HL-60 (cell line): ENCODE measurements at regions not wholly inside any gene's neighbourhood (a gene's known extent, or its start where the extent isn't known, plus 50 kb on each side); places are given as distances from the start of the nearest gene placed in this dataset.
A peak's percentile ranks its signal among the peaks of the same experiment; 100 is the strongest.

ENCODE experiments used
- DNase-seq, 2 experiments: peaks; one replicate each; pipeline ENCODE4 v3.0.0-alpha.2; 2010 to 2020; ENCODE audit warnings: low read depth in 1 of 2, low spot score in 1 of 2
- H3K27ac ChIP-seq: fragments of 250-450 bp; sonication (Bioruptor Pico); replicated peaks from 2 replicates; pipeline ENCODE4 v1.5.1; 2020; ENCODE audit warnings: mild to moderate bottlenecking, moderate library complexity
- H3K27me3 ChIP-seq: fragments of 250-450 bp; sonication (Bioruptor Pico); 2 replicates; pipeline ENCODE4 v1.5.1; 2021; ENCODE audit warnings: mild to moderate bottlenecking, moderate library complexity; ENCODE audit not compliant: insufficient read depth, poor library complexity, severe bottlenecking
- H3K4me3 ChIP-seq: replicated peaks from 2 replicates; pipeline ENCODE4 v1.5.1; 2011; ENCODE audit warnings: mild to moderate bottlenecking, control low read depth, low read length; ENCODE audit not compliant: insufficient read depth
- GABPA ChIP-seq: IDR thresholded peaks from 2 replicates; pipeline ENCODE4 v1.6.1; 2012; ENCODE audit warnings: low read depth
- POLR2AphosphoS5 ChIP-seq: IDR thresholded peaks from 2 replicates; pipeline ENCODE4 v1.6.1; 2012; ENCODE audit warnings: low read depth
- SPI1 ChIP-seq: IDR thresholded peaks from 2 replicates; pipeline ENCODE4 v1.6.1; 2012; ENCODE audit warnings: low read depth, mild to moderate bottlenecking, borderline replicate concordance
- TF ChIP-seq, protein P1 (sequence below): IDR thresholded peaks from one replicate; pipeline ENCODE4 v1.5.1; 2011; ENCODE audit warnings: low read length, control low read depth, inconsistent platforms; ENCODE audit not compliant: insufficient read depth
- TF ChIP-seq, protein P2 (sequence below): IDR thresholded peaks from 2 replicates; pipeline ENCODE4 v1.6.1; 2012; ENCODE audit warnings: low read depth; ENCODE audit not compliant: insufficient replicate concordance

DNA sequence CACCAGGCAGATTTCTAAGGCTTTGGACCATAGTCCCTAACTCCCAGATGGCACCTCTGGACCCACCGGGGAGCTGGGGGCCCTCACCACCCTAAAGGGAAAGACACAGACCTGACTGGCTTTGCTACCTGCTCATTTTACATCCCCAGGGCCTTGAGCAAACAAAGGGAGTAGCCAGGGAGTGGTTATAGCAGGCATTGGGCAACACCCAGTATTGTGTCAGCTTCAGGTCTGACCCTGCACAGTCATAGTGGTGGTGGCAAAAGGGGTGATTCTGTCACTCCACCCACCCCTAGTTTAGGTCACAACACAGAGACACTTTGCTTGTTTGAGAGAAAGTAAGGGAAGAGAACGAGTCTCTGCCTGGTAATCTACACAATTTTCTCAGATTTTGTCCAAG is 352.5 kb downstream of the DIPK2A start:
- Histone ChIP-seq H3K4me3 (no peak overlapping the region), H3K27ac (no peak overlapping the region), H3K27me3 (no peaks in the 10 kb centered on the region)
- TF ChIP-seq SPI1, result no peak
- TF ChIP-seq, protein P1, sequence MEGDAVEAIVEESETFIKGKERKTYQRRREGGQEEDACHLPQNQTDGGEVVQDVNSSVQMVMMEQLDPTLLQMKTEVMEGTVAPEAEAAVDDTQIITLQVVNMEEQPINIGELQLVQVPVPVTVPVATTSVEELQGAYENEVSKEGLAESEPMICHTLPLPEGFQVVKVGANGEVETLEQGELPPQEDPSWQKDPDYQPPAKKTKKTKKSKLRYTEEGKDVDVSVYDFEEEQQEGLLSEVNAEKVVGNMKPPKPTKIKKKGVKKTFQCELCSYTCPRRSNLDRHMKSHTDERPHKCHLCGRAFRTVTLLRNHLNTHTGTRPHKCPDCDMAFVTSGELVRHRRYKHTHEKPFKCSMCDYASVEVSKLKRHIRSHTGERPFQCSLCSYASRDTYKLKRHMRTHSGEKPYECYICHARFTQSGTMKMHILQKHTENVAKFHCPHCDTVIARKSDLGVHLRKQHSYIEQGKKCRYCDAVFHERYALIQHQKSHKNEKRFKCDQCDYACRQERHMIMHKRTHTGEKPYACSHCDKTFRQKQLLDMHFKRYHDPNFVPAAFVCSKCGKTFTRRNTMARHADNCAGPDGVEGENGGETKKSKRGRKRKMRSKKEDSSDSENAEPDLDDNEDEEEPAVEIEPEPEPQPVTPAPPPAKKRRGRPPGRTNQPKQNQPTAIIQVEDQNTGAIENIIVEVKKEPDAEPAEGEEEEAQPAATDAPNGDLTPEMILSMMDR, result no peak
- TF ChIP-seq, protein P2, sequence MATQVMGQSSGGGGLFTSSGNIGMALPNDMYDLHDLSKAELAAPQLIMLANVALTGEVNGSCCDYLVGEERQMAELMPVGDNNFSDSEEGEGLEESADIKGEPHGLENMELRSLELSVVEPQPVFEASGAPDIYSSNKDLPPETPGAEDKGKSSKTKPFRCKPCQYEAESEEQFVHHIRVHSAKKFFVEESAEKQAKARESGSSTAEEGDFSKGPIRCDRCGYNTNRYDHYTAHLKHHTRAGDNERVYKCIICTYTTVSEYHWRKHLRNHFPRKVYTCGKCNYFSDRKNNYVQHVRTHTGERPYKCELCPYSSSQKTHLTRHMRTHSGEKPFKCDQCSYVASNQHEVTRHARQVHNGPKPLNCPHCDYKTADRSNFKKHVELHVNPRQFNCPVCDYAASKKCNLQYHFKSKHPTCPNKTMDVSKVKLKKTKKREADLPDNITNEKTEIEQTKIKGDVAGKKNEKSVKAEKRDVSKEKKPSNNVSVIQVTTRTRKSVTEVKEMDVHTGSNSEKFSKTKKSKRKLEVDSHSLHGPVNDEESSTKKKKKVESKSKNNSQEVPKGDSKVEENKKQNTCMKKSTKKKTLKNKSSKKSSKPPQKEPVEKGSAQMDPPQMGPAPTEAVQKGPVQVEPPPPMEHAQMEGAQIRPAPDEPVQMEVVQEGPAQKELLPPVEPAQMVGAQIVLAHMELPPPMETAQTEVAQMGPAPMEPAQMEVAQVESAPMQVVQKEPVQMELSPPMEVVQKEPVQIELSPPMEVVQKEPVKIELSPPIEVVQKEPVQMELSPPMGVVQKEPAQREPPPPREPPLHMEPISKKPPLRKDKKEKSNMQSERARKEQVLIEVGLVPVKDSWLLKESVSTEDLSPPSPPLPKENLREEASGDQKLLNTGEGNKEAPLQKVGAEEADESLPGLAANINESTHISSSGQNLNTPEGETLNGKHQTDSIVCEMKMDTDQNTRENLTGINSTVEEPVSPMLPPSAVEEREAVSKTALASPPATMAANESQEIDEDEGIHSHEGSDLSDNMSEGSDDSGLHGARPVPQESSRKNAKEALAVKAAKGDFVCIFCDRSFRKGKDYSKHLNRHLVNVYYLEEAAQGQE, result no peak
- no peak for TF ChIP-seq GABPA
- no peak for TF ChIP-seq POLR2AphosphoS5
- DNase-seq, result peak; percentile 10 to 79

DNA sequence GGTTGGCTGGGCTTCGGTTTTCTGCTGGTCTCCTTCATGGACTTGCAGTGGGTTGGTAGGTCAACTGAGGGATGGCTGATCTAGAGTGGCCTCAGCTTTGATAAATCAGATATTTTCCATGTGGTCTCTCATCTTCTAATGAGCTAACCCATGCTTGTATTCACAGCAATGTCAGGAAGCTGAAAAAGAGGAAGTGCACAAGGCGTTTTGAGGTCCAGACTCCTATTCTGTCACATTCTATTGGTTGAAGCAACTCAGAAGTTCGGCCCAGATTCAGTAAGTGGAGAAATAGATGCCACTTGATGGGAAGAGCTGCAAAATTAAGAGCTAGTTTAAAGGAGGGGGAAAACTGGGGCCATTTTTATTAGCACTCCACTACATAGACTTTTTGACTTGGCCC is 361.2 kb downstream of the DIPK2A start:
- H3K4me3 ChIP-seq, result no peak overlapping the region
- no peak overlapping the region for H3K27ac ChIP-seq
- TF ChIP-seq SPI1, result peak; percentile 98
- TF ChIP-seq, protein P2, result no peak
- peak in 1 of 2 experiments; percentile 30 for DNase-seq
- H3K27me3 ChIP-seq, result no peaks in the 10 kb centered on the region

DNA sequence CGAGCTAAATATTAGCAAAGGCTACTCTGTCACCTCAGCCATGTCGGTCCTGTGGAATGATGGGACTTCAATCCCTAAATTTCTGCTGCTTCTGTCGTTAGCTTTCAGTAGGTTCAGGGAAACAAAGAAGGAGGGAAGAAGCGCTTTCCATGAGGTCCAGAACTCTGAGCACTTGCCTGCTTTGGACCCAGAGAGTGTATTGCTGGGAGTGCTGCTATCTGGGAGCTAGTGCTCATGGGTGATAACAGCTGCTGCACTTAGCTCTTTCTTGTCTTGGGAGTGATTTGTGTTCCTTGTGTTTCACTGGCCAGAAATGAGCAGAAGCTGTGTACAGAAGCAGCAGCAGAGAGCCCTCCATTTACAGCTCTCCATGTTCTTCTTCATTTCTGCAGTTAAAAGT is 369.8 kb downstream of the DIPK2A start:
- DNase-seq, result no peak
- Histone ChIP-seq H3K27ac (no peak overlapping the region), H3K27me3 (no peaks in the 10 kb centered on the region), H3K4me3 (no peak overlapping the region)
- TF ChIP-seq, protein P2, result no peak
- TF ChIP-seq, protein P1, result no peak
- no peak for TF ChIP-seq GABPA

DNA sequence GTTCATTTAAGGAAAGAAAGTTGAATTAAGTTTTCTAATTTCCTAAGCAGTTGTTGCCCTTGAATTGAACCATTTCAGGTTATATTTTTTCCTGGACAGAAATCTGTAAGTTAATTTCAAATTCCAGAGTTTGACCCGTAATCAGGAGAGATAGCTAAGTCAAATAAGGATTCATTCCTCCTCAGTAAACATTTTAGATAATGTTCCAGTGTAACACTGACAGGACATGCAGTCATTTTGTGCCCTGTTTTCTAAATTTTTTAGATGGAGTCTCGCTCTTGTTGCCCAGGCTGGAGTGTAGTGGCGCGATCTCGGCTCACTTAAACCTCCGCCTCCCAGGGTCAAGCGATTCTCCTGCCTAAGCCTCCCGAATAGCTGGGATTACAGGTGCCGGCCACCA is 371.7 kb downstream of the DIPK2A start:
- Histone ChIP-seq H3K4me3 (no peak overlapping the region), H3K27ac (no peak overlapping the region), H3K27me3 (no peaks in the 10 kb centered on the region)
- TF ChIP-seq, protein P1, result no peak
- TF ChIP-seq, protein P2, result no peak
- TF ChIP-seq SPI1 (no peak), GABPA (no peak), POLR2AphosphoS5 (no peak)
- DNase-seq, result no peak
